ENCODE measurements at regions not wholly inside any gene's neighbourhood (a gene's known extent, or its start where the extent isn't known, plus 50 kb on each side); places are given as distances from the start of the nearest gene placed in this dataset.
"Not testable (repeated sequence)": the region's sequence is repeated elsewhere in the genome, so short reads cannot be mapped to it uniquely, and the experiment has no call there.

- DNase-seq (ENCODE audit: low read depth), result no peak
Observed at GRCh38 chr1:224535641-224536040, 80.5 kb upstream of the CNIH3 start.

GRCh38 chr1:224539971-224540370 lies 76.1 kb upstream of the CNIH3 start:
- DNase-seq (ENCODE audit: low read depth), result no peak

GRCh38 chr1:224540535-224540934 lies 75.6 kb upstream of the CNIH3 start:
- DNase-seq (ENCODE audit: low read depth), result no peak

GRCh38 chr1:224541072-224541790 lies 74.9 kb upstream of the CNIH3 start:
- no peak for DNase-seq (ENCODE audit: low read depth)

GRCh38 chr1:224541901-224542630 lies 74.1 kb upstream of the CNIH3 start:
- no peak for DNase-seq (ENCODE audit: low read depth)

GRCh38 chr1:224542783-224543440 lies 73.2 kb upstream of the CNIH3 start:
- no peak for DNase-seq (ENCODE audit: low read depth)

- no peak for DNase-seq (ENCODE audit: low read depth)
Observed at GRCh38 chr1:224543453-224543852, 72.7 kb upstream of the CNIH3 start.

- no peak for DNase-seq (ENCODE audit: low read depth)
Observed at GRCh38 chr1:224544346-224545110, 71.6 kb upstream of the CNIH3 start.

- no peak for DNase-seq (ENCODE audit: low read depth)
Observed at GRCh38 chr1:224545571-224545970, 70.5 kb upstream of the CNIH3 start.

- DNase-seq (ENCODE audit: low read depth), result no peak
Observed at GRCh38 chr1:224548676-224549075, 67.4 kb upstream of the CNIH3 start.

GRCh38 chr1:224551189-224551588 lies 64.9 kb upstream of the CNIH3 start:
- not testable (repeated sequence) for DNase-seq (ENCODE audit: low read depth)

- DNase-seq (ENCODE audit: low read depth), result no peak
Observed at GRCh38 chr1:224554056-224554455, 62.1 kb upstream of the CNIH3 start.

GRCh38 chr1:224554620-224555259 lies 61.4 kb upstream of the CNIH3 start:
- DNase-seq (ENCODE audit: low read depth), result no peak

GRCh38 chr1:224558904-224559303 lies 57.2 kb upstream of the CNIH3 start:
- DNase-seq (ENCODE audit: low read depth), result no peak

- DNase-seq (ENCODE audit: low read depth), result no peak
Observed at GRCh38 chr1:224559981-224560728, 56.0 kb upstream of the CNIH3 start.

GRCh38 chr1:224562881-224563280 lies 53.2 kb upstream of the CNIH3 start:
- DNase-seq (ENCODE audit: low read depth), result not testable (repeated sequence)

GRCh38 chr1:224563666-224564065 lies 52.5 kb upstream of the CNIH3 start:
- no peak for DNase-seq (ENCODE audit: low read depth)

- DNase-seq (ENCODE audit: low read depth), result no peak
Observed at GRCh38 chr1:224564454-224565084, 51.5 kb upstream of the CNIH3 start.

GRCh38 chr1:224565186-224565585 lies 50.9 kb upstream of the CNIH3 start:
- no peak for DNase-seq (ENCODE audit: low read depth)

GRCh38 chr1:224565611-224566406 lies 50.3 kb upstream of the CNIH3 start:
- DNase-seq (ENCODE audit: low read depth), result no peak
